Mesenchymal stem cell (in vitro differentiated cells and primary cell): ENCODE measurements at regions not wholly inside any gene's neighbourhood (a gene's known extent, or its start where the extent isn't known, plus 50 kb on each side); places are given as distances from the start of the nearest gene placed in this dataset.

Source experiments
- DNase-seq: peaks from one replicate; pipeline ENCODE4 v3.0.0-alpha.2; 2013
- H2AFZ ChIP-seq: one replicate; pipeline ENCODE4 v1.6.1; 2013; ENCODE audit warnings: low read depth, mild to moderate bottlenecking, control low read depth, inconsistent platforms, low read length, moderate library complexity
- H2AK5ac ChIP-seq: 2 replicates; pipeline ENCODE4 v1.6.1; 2013; ENCODE audit warnings: low read length, moderate library complexity, mild to moderate bottlenecking, inconsistent platforms; ENCODE audit not compliant: severe bottlenecking
- H2BK120ac ChIP-seq: one replicate; pipeline ENCODE4 v1.6.1; 2013; ENCODE audit warnings: low read depth, mild to moderate bottlenecking, inconsistent platforms, low read length, moderate library complexity
- H2BK12ac ChIP-seq, 2 experiments: one replicate each; pipeline ENCODE4 v1.6.1; 2013; ENCODE audit warnings: inconsistent platforms in 2 of 2, low read length in 2 of 2, mild to moderate bottlenecking in 2 of 2, moderate library complexity in 2 of 2, control low read depth in 1 of 2
- H2BK15ac ChIP-seq: one replicate; pipeline ENCODE4 v1.6.1; 2013; ENCODE audit warnings: mild to moderate bottlenecking, low read depth, inconsistent platforms; ENCODE audit not compliant: poor library complexity, severe bottlenecking
- H2BK5ac ChIP-seq: 2 replicates; pipeline ENCODE4 v1.6.1; 2013; ENCODE audit warnings: low read depth, mild to moderate bottlenecking, low read length, control low read depth, inconsistent platforms; ENCODE audit not compliant: poor library complexity, severe bottlenecking
- H3K14ac ChIP-seq, 2 experiments: one replicate each; pipeline ENCODE4 v1.6.1; 2013; ENCODE audit warnings: inconsistent platforms in 2 of 2, low read length in 2 of 2, control low read depth in 1 of 2, mild to moderate bottlenecking in 1 of 2, moderate library complexity in 1 of 2
- H3K18ac ChIP-seq, 2 experiments: one replicate each; pipeline ENCODE4 v1.6.1; 2013; ENCODE audit warnings: inconsistent platforms in 2 of 2, low read length in 2 of 2, control low read depth in 1 of 2, low read depth in 1 of 2, mild to moderate bottlenecking in 1 of 2
- H3K23ac ChIP-seq, 2 experiments: one replicate each; pipeline ENCODE4 v1.6.1; 2013; ENCODE audit warnings: inconsistent platforms in 2 of 2, low read length in 2 of 2, mild to moderate bottlenecking in 2 of 2, moderate library complexity in 2 of 2, control low read depth in 1 of 2
- H3K27ac ChIP-seq: 2 replicates; pipeline ENCODE4 v1.5.1; 2013; ENCODE audit warnings: mild to moderate bottlenecking, moderate library complexity, low read length, control low read depth, inconsistent platforms; ENCODE audit not compliant: poor library complexity, severe bottlenecking
- H3K27me3 ChIP-seq, 2 experiments: 2 replicates each; pipeline versions ENCODE4 v1.6.1 to v1.7.0; 2013; ENCODE audit warnings: low read length in 2 of 2, mild to moderate bottlenecking in 2 of 2, moderate library complexity in 2 of 2, control low read depth in 1 of 2, inconsistent platforms in 1 of 2; ENCODE audit not compliant: control insufficient read depth in 1 of 2, insufficient read depth in 1 of 2
- H3K36me3 ChIP-seq, 2 experiments: 2 replicates each; pipeline versions ENCODE4 v1.6.1 to v1.7.0; 2013; ENCODE audit warnings: low read length in 2 of 2, control low read depth in 1 of 2, inconsistent platforms in 1 of 2, low read depth in 1 of 2, mild to moderate bottlenecking in 1 of 2; ENCODE audit not compliant: insufficient read depth in 2 of 2, control insufficient read depth in 1 of 2
- H3K4ac ChIP-seq, 2 experiments: one replicate each; pipeline ENCODE4 v1.6.1; 2013; ENCODE audit warnings: inconsistent platforms in 2 of 2, low read length in 2 of 2, mild to moderate bottlenecking in 2 of 2, moderate library complexity in 2 of 2, control low read depth in 1 of 2, low read depth in 1 of 2
- H3K4me1 ChIP-seq: 2 replicates; pipeline ENCODE4 v1.6.1; 2013; ENCODE audit warnings: low read depth, low read length, control low read depth; ENCODE audit not compliant: control insufficient read depth, insufficient read depth
- H3K4me2 ChIP-seq: 2 replicates; pipeline ENCODE4 v1.6.1; 2013; ENCODE audit warnings: low read length, mild to moderate bottlenecking, inconsistent platforms; ENCODE audit not compliant: poor library complexity, severe bottlenecking
- H3K4me3 ChIP-seq, 2 experiments: 2 replicates each; pipeline versions ENCODE4 v1.5.1 to v1.7.0; 2013; ENCODE audit warnings: low read length in 2 of 2, mild to moderate bottlenecking in 2 of 2, control low read depth in 1 of 2, low read depth in 1 of 2; ENCODE audit not compliant: insufficient read depth in 1 of 2
- H3K79me1 ChIP-seq: replicated peaks from 2 replicates; pipeline ENCODE4 v1.6.1; 2013; ENCODE audit warnings: mild to moderate bottlenecking, control low read depth, low read length, inconsistent platforms; ENCODE audit not compliant: poor library complexity, severe bottlenecking
- H3K9ac ChIP-seq: 2 replicates; pipeline ENCODE4 v1.7.0; 2013; ENCODE audit warnings: mild to moderate bottlenecking, low read length, moderate library complexity
- H3K9me3 ChIP-seq: 2 replicates; pipeline ENCODE4 v1.7.0; 2013; ENCODE audit warnings: mild to moderate bottlenecking, low read length; ENCODE audit not compliant: control insufficient read depth
- H4K8ac ChIP-seq: one replicate; pipeline ENCODE4 v1.6.1; 2013; ENCODE audit warnings: inconsistent platforms, mild to moderate bottlenecking, low read length, moderate library complexity
- H4K91ac ChIP-seq: one replicate; pipeline ENCODE4 v1.6.1; 2013; ENCODE audit warnings: mild to moderate bottlenecking, low read length, inconsistent platforms
- WGBS: methylation state at CpG from one replicate; pipeline ENCODE4 v1.1.7; 2013; ENCODE audit warnings: mixed read lengths; 5-methylcytosine and 5-hydroxymethylcytosine counted together

DNA sequence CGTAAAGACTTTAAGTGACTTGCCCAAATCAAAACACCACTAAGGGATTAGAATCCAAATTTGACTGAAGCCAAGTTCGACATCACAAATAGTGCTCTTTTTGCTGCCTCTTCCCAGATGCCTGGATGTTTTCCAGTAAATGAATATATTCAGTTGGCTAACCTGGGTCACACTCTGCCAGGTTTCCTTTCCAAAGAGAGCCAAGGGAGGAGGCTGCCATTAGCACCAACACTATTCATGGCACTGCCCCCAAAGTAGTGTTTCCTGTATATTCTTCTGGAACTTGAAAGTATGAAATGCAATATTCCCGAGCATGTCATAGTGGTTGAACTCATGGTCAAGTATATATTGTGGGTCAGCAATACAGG is 219.3 kb upstream of the UBASH3B start:
- Histone ChIP-seq H3K23ac (no peak overlapping the region), H3K79me1 (no peaks in the 10 kb centered on the region), H2AK5ac (no peak overlapping the region), H4K91ac (no peak overlapping the region), H3K18ac (no peak overlapping the region), H3K9ac (no peak overlapping the region), H3K9me3 (no peaks in the 10 kb centered on the region), H2BK120ac (no peak overlapping the region), H3K4ac (no peak overlapping the region), H3K4me1 (no peaks in the 10 kb centered on the region), H3K36me3 (no peaks in the 10 kb centered on the region), H2BK12ac (no peak overlapping the region), H3K27me3 (peaks cover 0 to 15% of the 10 kb centered on the region in 2 experiments), H3K27ac (no peak overlapping the region), H2BK15ac (no peak overlapping the region), H3K14ac (no peak overlapping the region), H4K8ac (no peak overlapping the region), H3K4me2 (no peak overlapping the region), H2BK5ac (no peak overlapping the region), H2AFZ (no peak overlapping the region), H3K4me3 (no peak overlapping the region)
- no peak for DNase-seq
- 94% methylated on average over 2 of the region's 3 CpGs for WGBS

DNA sequence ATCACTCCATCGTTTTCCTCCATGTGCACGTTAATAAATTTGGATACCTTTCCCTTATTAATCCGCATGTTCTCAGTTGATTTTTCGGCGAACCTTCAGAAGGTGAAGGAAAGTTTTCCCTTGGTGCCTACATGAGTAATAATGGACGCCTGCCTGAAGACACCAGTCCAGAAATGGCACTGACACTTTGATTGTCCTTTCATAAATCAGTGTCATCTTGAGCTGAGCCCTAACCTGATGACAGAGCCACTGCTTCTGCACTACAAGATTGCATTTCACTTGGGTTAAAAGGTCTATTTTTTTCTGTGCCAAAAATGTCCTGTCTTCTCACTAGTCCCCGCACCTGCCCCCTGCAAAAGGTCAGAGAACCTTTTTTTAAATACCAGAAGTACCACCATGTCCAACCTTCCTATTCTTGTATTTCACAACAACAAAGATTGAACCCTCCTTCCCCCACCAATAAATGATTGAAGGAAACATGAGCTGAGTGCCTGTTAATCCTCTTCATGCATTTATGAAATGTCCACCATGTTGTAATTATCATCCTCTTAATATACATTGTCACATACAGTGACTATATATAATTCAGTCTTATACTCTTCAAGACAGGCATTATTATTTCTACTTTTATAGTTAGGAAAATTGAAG is 219.9 kb upstream of the UBASH3B start:
- Histone ChIP-seq H3K27me3 (peaks cover 0 to 10% of the 10 kb centered on the region in 2 experiments), H3K18ac (no peak overlapping the region), H3K4me3 (no peak overlapping the region), H4K91ac (no peak overlapping the region), H2BK5ac (no peak overlapping the region), H3K4me1 (no peaks in the 10 kb centered on the region), H3K9ac (no peak overlapping the region), H4K8ac (no peak overlapping the region), H2AK5ac (no peak overlapping the region), H2BK120ac (no peak overlapping the region), H3K27ac (no peak overlapping the region), H2AFZ (no peak overlapping the region), H3K4ac (no peak overlapping the region), H2BK12ac (no peak overlapping the region), H3K23ac (no peak overlapping the region), H3K79me1 (no peaks in the 10 kb centered on the region), H3K4me2 (no peak overlapping the region), H2BK15ac (no peak overlapping the region), H3K36me3 (no peaks in the 10 kb centered on the region), H3K9me3 (no peaks in the 10 kb centered on the region), H3K14ac (no peak overlapping the region)
- DNase-seq = no peak
- WGBS = 89% methylated on average over 7 of the region's 7 CpGs

DNA sequence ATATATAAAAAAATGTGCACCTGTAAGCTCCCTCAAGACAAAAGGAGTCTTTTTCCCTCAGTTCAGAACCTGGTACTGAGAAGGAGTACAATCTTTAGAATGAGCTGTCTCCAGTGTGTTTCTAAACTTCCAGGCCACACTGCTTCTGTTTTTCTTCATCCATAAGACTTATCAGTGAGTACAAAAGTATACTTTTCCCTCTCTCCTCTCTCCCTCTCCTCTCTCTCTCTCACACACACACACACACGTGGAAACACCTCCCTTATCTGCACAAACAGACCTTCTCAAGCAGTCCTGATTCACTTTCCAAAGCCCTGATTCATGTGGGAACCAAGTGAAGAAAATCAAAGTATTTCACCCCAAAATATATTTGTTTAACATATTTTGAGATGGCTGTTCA is 220.7 kb upstream of the UBASH3B start:
- no peaks in the 10 kb centered on the region for H3K4me1 ChIP-seq

DNA sequence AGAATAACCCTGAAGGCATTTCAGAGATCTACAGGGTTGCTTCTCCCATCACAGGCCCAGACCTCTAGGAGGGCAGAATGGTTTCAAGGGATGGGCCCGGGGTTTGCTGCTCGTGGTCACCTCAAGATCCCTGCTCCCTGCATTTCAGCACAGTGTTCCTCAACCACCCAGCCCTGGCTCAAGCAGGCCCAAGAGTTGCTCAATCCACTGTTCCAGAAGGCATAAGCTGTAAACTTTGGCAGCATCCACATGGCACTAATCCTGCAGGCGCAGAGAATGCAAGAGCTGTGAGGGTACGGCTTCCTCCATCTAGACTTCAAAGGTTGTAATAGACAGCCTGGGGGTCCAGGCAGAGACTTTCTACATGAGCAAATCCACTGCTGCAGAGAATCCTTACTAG is 225.0 kb upstream of the UBASH3B start:
- no peak overlapping the region for H4K91ac ChIP-seq
- no peak for DNase-seq
- H3K4ac ChIP-seq = no peak overlapping the region
- H2AK5ac ChIP-seq = no peak overlapping the region
- no peak overlapping the region for H3K18ac ChIP-seq
- H2BK12ac ChIP-seq = no peak overlapping the region
- H3K4me3 ChIP-seq = no peak overlapping the region
- H2BK15ac ChIP-seq = no peak overlapping the region
- WGBS = 93% methylated on average over 4 of the region's 4 CpGs
- H3K36me3 ChIP-seq = no peaks in the 10 kb centered on the region
- no peak overlapping the region for H2BK5ac ChIP-seq
- H3K27ac ChIP-seq = no peak overlapping the region
- H3K23ac ChIP-seq = no peak overlapping the region
- H3K4me2 ChIP-seq = no peak overlapping the region
- H3K79me1 ChIP-seq = no peaks in the 10 kb centered on the region
- H3K4me1 ChIP-seq = no peaks in the 10 kb centered on the region
- no peak overlapping the region for H3K9ac ChIP-seq
- no peak overlapping the region for H3K14ac ChIP-seq
- no peak overlapping the region for H4K8ac ChIP-seq
- H2BK120ac ChIP-seq = no peak overlapping the region
- no peak overlapping the region for H2AFZ ChIP-seq
- no peaks in the 10 kb centered on the region for H3K9me3 ChIP-seq
- H3K27me3 ChIP-seq = no peaks in the 10 kb centered on the region

More for the DNA sequence above, 220.7 kb upstream of the UBASH3B start:
- Histone ChIP-seq H4K91ac (no peak overlapping the region), H3K79me1 (no peaks in the 10 kb centered on the region), H3K4ac (no peak overlapping the region), H2BK5ac (no peak overlapping the region), H2AK5ac (no peak overlapping the region), H3K4me2 (no peak overlapping the region), H4K8ac (no peak overlapping the region), H2AFZ (no peak overlapping the region), H3K27me3 (peaks cover 0 to 7% of the 10 kb centered on the region in 2 experiments), H2BK120ac (no peak overlapping the region), H3K27ac (no peak overlapping the region), H3K18ac (no peak overlapping the region), H3K9me3 (no peaks in the 10 kb centered on the region), H2BK15ac (no peak overlapping the region), H3K4me3 (no peak overlapping the region), H3K9ac (no peak overlapping the region), H2BK12ac (no peak overlapping the region), H3K14ac (no peak overlapping the region), H3K36me3 (no peaks in the 10 kb centered on the region), H3K23ac (no peak overlapping the region)
- 40% methylated on average over 1 of the region's 1 CpG for WGBS
- DNase-seq = no peak
